Chondrocyte (in vitro differentiated cells): ENCODE measurements at regions not wholly inside any gene's neighbourhood (a gene's known extent, or its start where the extent isn't known, plus 50 kb on each side); places are given as distances from the start of the nearest gene placed in this dataset.

Experiments used
- DNase-seq: peaks from one replicate; pipeline ENCODE4 v3.0.0; 2021; ENCODE audit warnings: mixed read lengths, low spot score
- H3K27ac Mint-ChIP-seq: one replicate; pipeline ENCODE4 v1.8.0; 2021; ENCODE audit warnings: mild to moderate bottlenecking, moderate library complexity, mixed read lengths; ENCODE audit not compliant: unreplicated experiment
- H3K27me3 Mint-ChIP-seq: 2 replicates; pipeline ENCODE4 v1.8.0; 2021; ENCODE audit warnings: low read depth, mixed read lengths
- H3K36me3 Mint-ChIP-seq: 2 replicates; pipeline ENCODE4 v1.8.0; 2021; ENCODE audit warnings: low read depth, mixed read lengths
- H3K4me1 Mint-ChIP-seq: 2 replicates; pipeline ENCODE4 v1.8.0; 2021; ENCODE audit warnings: low read depth, mild to moderate bottlenecking, mixed read lengths
- H3K4me3 Mint-ChIP-seq: one replicate; pipeline ENCODE4 v1.8.0; 2021; ENCODE audit warnings: mild to moderate bottlenecking, moderate library complexity, mixed read lengths; ENCODE audit not compliant: unreplicated experiment
- H3K9me3 Mint-ChIP-seq: 2 replicates; pipeline ENCODE4 v1.8.0; 2021; ENCODE audit warnings: low read depth, mixed read lengths
- CTCF ChIP-seq: fragments of 200-600 bp; sonication (generic); IDR thresholded peaks from 2 replicates; pipeline ENCODE4 v1.5.0; 2021; ENCODE audit warnings: antibody characterized with exemption, mild to moderate bottlenecking, moderate library complexity

- no peak overlapping the region for H3K27ac Mint-ChIP-seq
These were observed 76.2 kb upstream of the ALDH1B1 start for GRCh38 chr9:38316166-38316780.

DNA sequence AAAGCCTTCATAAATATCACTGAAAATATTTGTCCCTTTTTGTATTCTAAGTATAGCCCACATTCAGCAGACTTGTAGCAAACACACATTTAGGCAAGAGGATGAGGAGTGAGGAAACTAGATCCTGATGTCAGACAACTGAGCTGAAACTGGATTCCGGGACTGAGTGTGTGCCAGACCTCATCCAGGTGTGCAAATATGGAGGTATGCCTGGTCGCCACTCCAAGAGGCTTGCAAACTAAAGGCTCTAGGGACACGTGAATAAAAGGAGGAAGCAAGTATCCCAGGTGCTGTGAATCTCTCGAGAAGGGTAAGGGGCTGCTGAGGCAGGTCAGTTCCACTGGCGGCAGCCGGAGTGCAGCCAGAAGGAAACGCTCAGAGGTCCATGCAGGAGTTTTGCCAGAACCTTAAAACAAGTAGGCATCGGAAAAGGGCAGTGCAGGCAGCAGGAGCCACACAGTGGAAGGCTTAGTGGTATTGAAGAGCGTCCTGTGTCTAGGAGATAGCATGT lies 77.4 kb upstream of the ALDH1B1 start:
- H3K27me3 Mint-ChIP-seq = peaks cover 15% of the 10 kb centered on the region
- peaks cover 1% of the 10 kb centered on the region for H3K36me3 Mint-ChIP-seq
- no peak for DNase-seq
- H3K27ac Mint-ChIP-seq = no peak overlapping the region
- peaks cover 25% of the 10 kb centered on the region for H3K4me1 Mint-ChIP-seq
- H3K9me3 Mint-ChIP-seq = no peaks in the 10 kb centered on the region
- no peak for TF ChIP-seq CTCF
- H3K4me3 Mint-ChIP-seq = no peak overlapping the region

More at GRCh38 chr9:38316166-38316780, 76.2 kb upstream of the ALDH1B1 start:
- Mint-ChIP-seq H3K9me3 (no peaks in the 10 kb centered on the region), H3K27me3 (peaks cover 17% of the 10 kb centered on the region), H3K4me3 (no peak overlapping the region), H3K4me1 (peaks cover 13% of the 10 kb centered on the region), H3K36me3 (peaks cover 1% of the 10 kb centered on the region)
- DNase-seq = no peak
- no peak for TF ChIP-seq CTCF

DNA sequence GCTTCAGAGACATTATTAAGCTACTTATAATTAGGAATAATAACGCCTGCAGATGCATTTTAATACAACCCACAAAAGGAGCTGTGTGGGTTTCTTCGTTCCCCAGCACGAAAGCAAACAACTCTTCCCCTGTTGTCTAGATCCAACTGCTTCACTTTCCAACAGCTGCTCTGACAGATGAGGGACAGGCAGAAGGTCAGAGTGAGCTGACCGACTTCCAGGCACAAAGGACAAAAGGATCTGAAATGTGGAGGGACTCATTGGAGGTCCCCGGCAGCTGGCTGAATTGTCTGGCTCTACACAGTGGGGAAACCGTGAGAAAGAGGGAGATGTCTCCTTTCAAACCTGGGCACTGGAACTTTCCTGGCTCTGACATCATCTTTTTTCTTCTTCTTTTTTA lies 79.1 kb upstream of the ALDH1B1 start:
- no peak overlapping the region for H3K27ac Mint-ChIP-seq
- H3K4me3 Mint-ChIP-seq = no peak overlapping the region
- no peak for DNase-seq
- H3K9me3 Mint-ChIP-seq = no peaks in the 10 kb centered on the region
- TF ChIP-seq CTCF = no peak
- H3K27me3 Mint-ChIP-seq = peaks cover 15% of the 10 kb centered on the region
- peaks cover 1% of the 10 kb centered on the region for H3K36me3 Mint-ChIP-seq
- H3K4me1 Mint-ChIP-seq = peaks cover 31% of the 10 kb centered on the region

DNA sequence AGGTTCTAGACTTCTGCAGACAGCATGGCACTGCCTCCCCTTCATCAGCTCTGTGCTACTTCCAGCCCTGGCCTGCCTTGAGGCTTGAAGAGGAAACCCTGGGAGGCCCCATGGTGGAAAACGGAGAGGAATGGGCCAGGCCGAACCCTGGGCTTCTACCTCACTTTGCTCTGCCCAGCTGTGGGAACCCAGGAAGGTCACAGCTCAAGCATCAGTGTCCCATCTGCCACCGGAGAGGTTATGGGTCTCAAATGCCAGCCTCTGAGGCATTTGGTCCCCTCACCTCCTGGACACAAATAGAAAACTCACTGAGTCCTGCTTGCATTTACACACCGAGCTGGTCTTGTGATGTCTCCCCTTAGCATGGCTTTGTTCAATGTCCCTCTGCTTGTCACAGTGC lies 80.1 kb upstream of the ALDH1B1 start:
- H3K27me3 Mint-ChIP-seq = peaks cover 15% of the 10 kb centered on the region
- no peak for DNase-seq
- H3K27ac Mint-ChIP-seq = no peak overlapping the region

More for the DNA sequence above, 80.1 kb upstream of the ALDH1B1 start:
- peaks cover 31% of the 10 kb centered on the region for H3K4me1 Mint-ChIP-seq
- TF ChIP-seq CTCF = no peak
- H3K9me3 Mint-ChIP-seq = no peaks in the 10 kb centered on the region
- peaks cover 1% of the 10 kb centered on the region for H3K36me3 Mint-ChIP-seq
- no peak overlapping the region for H3K4me3 Mint-ChIP-seq
